Peyer's patch (tissue), 4 donors: ENCODE measurements at regions not wholly inside any gene's neighbourhood (a gene's known extent, or its start where the extent isn't known, plus 50 kb on each side); places are given as distances from the start of the nearest gene placed in this dataset.

Experiments
- CTCF ChIP-seq, 6 experiments: fragments of 450-650 bp in 4 of 6; fragments of 200-600 bp in 2 of 6; sonication (generic) in 1 of 6; IDR thresholded peaks; one replicate each; pipeline ENCODE4 v1.5.1; 2017 to 2019; ENCODE audit warnings: antibody characterized with exemption in 6 of 6, mild to moderate bottlenecking in 3 of 6, moderate library complexity in 1 of 6
- POLR2A ChIP-seq, 2 donors: fragments of 450-650 bp; IDR thresholded peaks; one replicate each; pipeline ENCODE4 v1.5.1; 2017; ENCODE audit warnings: antibody characterized with exemption in 2 of 2, mild to moderate bottlenecking in 2 of 2, moderate library complexity in 2 of 2

GRCh38 chr6:68054756-68055155 lies 580.3 kb upstream of the ADGRB3 start:
- TF ChIP-seq CTCF (IDR thresholded peaks at IDR 0.05) (no peak), POLR2A (IDR thresholded peaks at IDR 0.05) (no peak)
